ENCODE measurements at regions not wholly inside any gene's neighbourhood (a gene's known extent, or its start where the extent isn't known, plus 50 kb on each side); places are given as distances from the start of the nearest gene placed in this dataset.
"Not testable (repeated sequence)": the region's sequence is repeated elsewhere in the genome, so short reads cannot be mapped to it uniquely, and the experiment has no call there.

DNA sequence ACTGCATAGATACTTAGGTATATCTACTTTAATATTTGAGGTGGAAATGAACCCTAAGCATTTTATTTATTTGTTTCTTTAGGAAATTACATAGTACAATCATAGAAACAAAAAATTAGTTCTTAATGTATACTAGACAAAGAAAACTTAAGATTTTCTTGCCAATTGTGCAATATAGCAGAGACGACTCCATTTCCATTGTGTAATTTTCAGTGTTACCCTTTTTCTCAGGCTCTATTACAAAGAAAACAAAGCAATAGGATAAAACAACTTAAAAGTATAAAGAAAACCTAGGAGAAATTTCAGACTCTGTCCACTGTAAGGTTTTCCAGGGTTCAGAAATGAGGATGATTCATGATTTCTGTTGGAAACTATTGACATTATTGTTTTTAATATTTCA, 89.0 kb upstream of the SERTAD2 start (continued):
- TF ChIP-seq, protein P1, sequence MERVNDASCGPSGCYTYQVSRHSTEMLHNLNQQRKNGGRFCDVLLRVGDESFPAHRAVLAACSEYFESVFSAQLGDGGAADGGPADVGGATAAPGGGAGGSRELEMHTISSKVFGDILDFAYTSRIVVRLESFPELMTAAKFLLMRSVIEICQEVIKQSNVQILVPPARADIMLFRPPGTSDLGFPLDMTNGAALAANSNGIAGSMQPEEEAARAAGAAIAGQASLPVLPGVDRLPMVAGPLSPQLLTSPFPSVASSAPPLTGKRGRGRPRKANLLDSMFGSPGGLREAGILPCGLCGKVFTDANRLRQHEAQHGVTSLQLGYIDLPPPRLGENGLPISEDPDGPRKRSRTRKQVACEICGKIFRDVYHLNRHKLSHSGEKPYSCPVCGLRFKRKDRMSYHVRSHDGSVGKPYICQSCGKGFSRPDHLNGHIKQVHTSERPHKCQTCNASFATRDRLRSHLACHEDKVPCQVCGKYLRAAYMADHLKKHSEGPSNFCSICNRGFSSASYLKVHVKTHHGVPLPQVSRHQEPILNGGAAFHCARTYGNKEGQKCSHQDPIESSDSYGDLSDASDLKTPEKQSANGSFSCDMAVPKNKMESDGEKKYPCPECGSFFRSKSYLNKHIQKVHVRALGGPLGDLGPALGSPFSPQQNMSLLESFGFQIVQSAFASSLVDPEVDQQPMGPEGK (CRISPR knock-in tag; IDR thresholded peaks at IDR 0.05; ENCODE audit: borderline replicate concordance): no peak
- TF ChIP-seq TOX (CRISPR knock-in tag; IDR thresholded peaks at IDR 0.05; ENCODE audit: borderline replicate concordance) (no peak), BACH2 (CRISPR knock-in tag; IDR thresholded peaks at IDR 0.05; ENCODE audit: borderline replicate concordance) (no peak), ZFP30 (CRISPR knock-in tag; IDR thresholded peaks at IDR 0.05) (no peak), ZC3H10 (CRISPR knock-in tag; IDR thresholded peaks at IDR 0.05) (no peak), OSR1 (CRISPR knock-in tag; IDR thresholded peaks at IDR 0.05) (no peak), ISL1 (CRISPR knock-in tag; IDR thresholded peaks at IDR 0.05) (no peak)
- TF ChIP-seq, protein P2, sequence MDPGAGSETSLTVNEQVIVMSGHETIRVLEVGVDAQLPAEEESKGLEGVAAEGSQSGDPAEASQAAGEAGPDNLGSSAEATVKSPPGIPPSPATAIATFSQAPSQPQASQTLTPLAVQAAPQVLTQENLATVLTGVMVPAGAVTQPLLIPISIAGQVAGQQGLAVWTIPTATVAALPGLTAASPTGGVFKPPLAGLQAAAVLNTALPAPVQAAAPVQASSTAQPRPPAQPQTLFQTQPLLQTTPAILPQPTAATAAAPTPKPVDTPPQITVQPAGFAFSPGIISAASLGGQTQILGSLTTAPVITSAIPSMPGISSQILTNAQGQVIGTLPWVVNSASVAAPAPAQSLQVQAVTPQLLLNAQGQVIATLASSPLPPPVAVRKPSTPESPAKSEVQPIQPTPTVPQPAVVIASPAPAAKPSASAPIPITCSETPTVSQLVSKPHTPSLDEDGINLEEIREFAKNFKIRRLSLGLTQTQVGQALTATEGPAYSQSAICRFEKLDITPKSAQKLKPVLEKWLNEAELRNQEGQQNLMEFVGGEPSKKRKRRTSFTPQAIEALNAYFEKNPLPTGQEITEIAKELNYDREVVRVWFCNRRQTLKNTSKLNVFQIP (CRISPR knock-in tag; IDR thresholded peaks at IDR 0.05; ENCODE audit: borderline replicate concordance, low read depth): no peak

DNA sequence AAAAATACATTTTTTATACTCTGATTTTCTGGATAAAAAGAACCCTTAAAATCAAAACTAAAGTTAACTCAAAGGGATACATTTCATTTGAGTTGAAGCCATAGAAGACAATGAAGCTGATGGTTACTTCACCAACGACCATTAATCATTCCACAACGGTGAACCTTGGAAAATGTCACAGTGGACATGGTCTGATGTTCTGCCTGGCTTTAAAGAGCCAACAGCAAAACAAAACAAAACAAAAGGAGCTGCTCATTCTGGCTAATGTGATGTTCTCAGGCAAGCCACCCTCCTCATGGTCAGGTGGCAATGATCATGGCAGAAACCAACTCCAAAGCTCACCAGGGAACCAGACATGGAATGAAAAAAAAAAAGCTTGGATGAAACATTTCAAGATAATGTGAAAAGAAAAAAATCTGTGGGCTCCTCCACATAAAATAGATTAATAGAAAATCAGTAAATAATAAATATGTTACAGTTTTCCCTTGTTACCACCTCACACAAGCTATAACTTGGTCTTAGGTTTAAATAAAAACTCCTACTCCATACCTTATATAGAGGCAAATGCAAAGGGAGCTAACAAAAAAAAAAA, 90.1 kb upstream of the SERTAD2 start:
- TF ChIP-seq ZNF565 (CRISPR knock-in tag; conservative IDR thresholded peaks at IDR 0.05; ENCODE audit: low read depth) (no peak), BACH2 (CRISPR knock-in tag; IDR thresholded peaks at IDR 0.05; ENCODE audit: borderline replicate concordance) (no peak), ZNF70 (CRISPR knock-in tag; IDR thresholded peaks at IDR 0.05) (no peak)
- no peak for ATAC-seq

DNA sequence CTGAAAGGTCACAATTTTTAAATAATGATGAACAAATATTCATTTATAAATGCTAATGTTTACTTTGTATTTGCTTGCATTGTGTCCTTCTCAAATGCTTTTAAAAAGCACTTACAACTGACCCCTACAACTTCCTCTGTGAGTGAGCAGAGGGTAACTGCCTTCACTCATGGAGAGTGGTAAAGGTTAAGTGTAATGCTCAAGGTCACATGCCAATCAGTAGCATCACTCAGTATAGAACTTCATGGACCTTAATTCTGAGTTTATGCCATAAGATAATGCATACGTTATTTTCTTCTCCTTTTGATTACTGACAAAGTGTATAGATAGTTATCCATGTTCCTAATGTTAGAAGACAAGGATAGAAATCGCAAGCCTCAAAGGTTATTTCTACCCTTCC, 91.8 kb upstream of the SERTAD2 start:
- TF ChIP-seq SNAI2 (CRISPR knock-in tag; IDR thresholded peaks at IDR 0.05): no peak
- no peak for TF ChIP-seq BACH2 (CRISPR knock-in tag; IDR thresholded peaks at IDR 0.05; ENCODE audit: borderline replicate concordance)
- TF ChIP-seq, protein P3, sequence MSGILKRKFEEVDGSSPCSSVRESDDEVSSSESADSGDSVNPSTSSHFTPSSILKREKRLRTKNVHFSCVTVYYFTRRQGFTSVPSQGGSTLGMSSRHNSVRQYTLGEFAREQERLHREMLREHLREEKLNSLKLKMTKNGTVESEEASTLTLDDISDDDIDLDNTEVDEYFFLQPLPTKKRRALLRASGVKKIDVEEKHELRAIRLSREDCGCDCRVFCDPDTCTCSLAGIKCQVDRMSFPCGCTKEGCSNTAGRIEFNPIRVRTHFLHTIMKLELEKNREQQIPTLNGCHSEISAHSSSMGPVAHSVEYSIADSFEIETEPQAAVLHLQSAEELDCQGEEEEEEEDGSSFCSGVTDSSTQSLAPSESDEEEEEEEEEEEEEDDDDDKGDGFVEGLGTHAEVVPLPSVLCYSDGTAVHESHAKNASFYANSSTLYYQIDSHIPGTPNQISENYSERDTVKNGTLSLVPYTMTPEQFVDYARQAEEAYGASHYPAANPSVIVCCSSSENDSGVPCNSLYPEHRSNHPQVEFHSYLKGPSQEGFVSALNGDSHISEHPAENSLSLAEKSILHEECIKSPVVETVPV (CRISPR knock-in tag; IDR thresholded peaks at IDR 0.05): no peak
- no peak for TF ChIP-seq ISL1 (CRISPR knock-in tag; IDR thresholded peaks at IDR 0.05)
- TF ChIP-seq, protein P1 (CRISPR knock-in tag; IDR thresholded peaks at IDR 0.05; ENCODE audit: borderline replicate concordance): no peak
- TF ChIP-seq, protein P4, sequence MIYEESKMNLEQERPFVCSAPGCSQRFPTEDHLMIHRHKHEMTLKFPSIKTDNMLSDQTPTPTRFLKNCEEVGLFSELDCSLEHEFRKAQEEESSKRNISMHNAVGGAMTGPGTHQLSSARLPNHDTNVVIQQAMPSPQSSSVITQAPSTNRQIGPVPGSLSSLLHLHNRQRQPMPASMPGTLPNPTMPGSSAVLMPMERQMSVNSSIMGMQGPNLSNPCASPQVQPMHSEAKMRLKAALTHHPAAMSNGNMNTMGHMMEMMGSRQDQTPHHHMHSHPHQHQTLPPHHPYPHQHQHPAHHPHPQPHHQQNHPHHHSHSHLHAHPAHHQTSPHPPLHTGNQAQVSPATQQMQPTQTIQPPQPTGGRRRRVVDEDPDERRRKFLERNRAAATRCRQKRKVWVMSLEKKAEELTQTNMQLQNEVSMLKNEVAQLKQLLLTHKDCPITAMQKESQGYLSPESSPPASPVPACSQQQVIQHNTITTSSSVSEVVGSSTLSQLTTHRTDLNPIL (CRISPR knock-in tag; IDR thresholded peaks at IDR 0.05; ENCODE audit: low read depth): no peak
- TF ChIP-seq ZNF8 (CRISPR knock-in tag; IDR thresholded peaks at IDR 0.05): no peak
- no peak for ATAC-seq

DNA sequence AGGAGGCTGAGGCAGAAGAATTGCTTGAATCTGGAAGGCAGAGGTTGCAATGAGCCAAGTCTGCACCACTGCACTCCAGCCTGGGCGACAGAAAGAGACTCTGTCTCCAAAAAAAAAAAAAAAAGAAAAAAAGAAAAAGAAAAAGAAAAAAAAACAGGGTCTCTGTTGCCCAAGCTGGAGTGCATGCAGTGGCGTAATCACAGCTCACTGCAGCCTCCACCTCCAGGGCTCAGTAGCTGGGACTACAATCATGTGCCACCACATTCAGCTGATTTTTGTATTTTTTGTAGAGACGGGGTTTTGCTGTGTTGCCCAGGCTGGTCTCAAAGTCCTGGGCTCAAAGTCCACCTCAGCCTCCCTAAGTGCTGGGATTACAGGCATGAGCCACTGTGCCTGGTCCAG, 94.0 kb upstream of the SERTAD2 start:
- not testable (repeated sequence) for ATAC-seq

DNA sequence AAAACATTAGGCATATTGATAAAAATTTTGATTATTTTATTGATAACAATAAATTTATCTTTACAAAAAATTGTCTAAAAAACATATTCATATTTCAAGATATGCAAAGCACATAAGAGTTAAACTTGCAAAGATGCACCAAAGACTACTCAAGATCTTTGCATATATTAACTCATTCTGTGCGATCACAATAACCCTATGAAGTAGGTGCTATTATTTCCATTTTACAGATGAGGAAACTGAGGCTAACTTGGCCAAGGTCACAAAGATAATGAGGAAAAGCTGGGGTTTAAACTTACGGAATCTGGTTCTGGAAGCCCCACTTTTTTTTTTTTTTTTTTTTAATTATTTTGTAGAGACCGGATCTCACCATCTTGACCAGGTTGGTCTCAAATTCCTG, 94.4 kb upstream of the SERTAD2 start:
- no peak for ATAC-seq
- TF ChIP-seq ZC3H10 (CRISPR knock-in tag; IDR thresholded peaks at IDR 0.05) (no peak), OSR1 (CRISPR knock-in tag; IDR thresholded peaks at IDR 0.05) (no peak), RARB (CRISPR knock-in tag; IDR thresholded peaks at IDR 0.05) (no peak), CSDC2 (CRISPR knock-in tag; IDR thresholded peaks at IDR 0.05) (no peak), ZNF70 (CRISPR knock-in tag; IDR thresholded peaks at IDR 0.05) (no peak), ZNF8 (CRISPR knock-in tag; IDR thresholded peaks at IDR 0.05) (no peak), SNAI2 (CRISPR knock-in tag; IDR thresholded peaks at IDR 0.05) (no peak), ZFP3 (CRISPR knock-in tag; IDR thresholded peaks at IDR 0.05) (no peak), ISL1 (CRISPR knock-in tag; IDR thresholded peaks at IDR 0.05) (no peak), TCF4 (CRISPR knock-in tag; IDR thresholded peaks at IDR 0.05; ENCODE audit: borderline replicate concordance) (no peak), ESRRG (CRISPR knock-in tag; IDR thresholded peaks at IDR 0.05) (no peak), ZFP30 (CRISPR knock-in tag; IDR thresholded peaks at IDR 0.05) (no peak), TOX (CRISPR knock-in tag; IDR thresholded peaks at IDR 0.05; ENCODE audit: borderline replicate concordance) (no peak)
- TF ChIP-seq, protein P3 (CRISPR knock-in tag; IDR thresholded peaks at IDR 0.05): no peak
- TF ChIP-seq, protein P1 (CRISPR knock-in tag; IDR thresholded peaks at IDR 0.05; ENCODE audit: borderline replicate concordance): no peak
- TF ChIP-seq, protein P2 (CRISPR knock-in tag; IDR thresholded peaks at IDR 0.05; ENCODE audit: borderline replicate concordance, low read depth): no peak

All from SK-N-SH treated with all-trans-retinoic acid at 6 μM for 48 hours (cell line).